GM23338 (cell line): ENCODE measurements at regions not wholly inside any gene's neighbourhood (a gene's known extent, or its start where the extent isn't known, plus 50 kb on each side); places are given as distances from the start of the nearest gene placed in this dataset.

Source experiments
- EZH2phosphoT487 ChIP-seq: fragments of 200-600 bp; sonication (generic); IDR thresholded peaks from one replicate; pipeline ENCODE4 v1.8.1; 2018; ENCODE audit warnings: antibody characterized with exemption; ENCODE audit not compliant: unreplicated experiment
- JUNB ChIP-seq: IDR thresholded peaks from one replicate; pipeline ENCODE4 v1.6.1; 2016; ENCODE audit warnings: antibody characterized with exemption; ENCODE audit not compliant: unreplicated experiment
- TF ChIP-seq, protein P1 (sequence below), 2 experiments: fragments of 200-600 bp in 1 of 2; sonication (generic) in 1 of 2; conservative IDR thresholded peaks; 2 replicates each; pipeline versions ENCODE4 v1.5.1 to v1.6.1; 2016 to 2017; ENCODE audit warnings: antibody characterized with exemption in 2 of 2, low read depth in 2 of 2, mild to moderate bottlenecking in 2 of 2, moderate library complexity in 1 of 2

DNA sequence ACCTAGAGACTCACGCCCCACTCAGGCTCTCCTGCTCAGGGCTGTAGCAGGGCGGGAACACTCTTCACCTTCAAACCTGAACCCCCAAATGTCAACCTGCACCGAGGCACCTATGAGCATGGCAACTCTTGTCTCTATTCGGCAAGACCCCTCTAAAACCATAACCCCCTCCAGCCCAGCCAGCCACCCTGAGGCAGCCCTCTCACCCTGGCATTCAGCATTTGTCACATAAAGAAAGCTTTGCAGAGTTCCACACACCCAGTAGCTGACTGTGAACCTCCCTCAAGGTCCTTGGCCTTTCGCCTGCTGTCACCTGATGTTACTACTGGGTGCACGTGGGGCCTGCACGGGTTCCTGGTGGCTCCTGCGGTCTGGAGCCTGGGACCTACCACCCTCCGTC lies 97.2 kb upstream of the ALKAL2 start:
- TF ChIP-seq JUNB (no peak), EZH2phosphoT487 (no peak)
- TF ChIP-seq, protein P1, sequence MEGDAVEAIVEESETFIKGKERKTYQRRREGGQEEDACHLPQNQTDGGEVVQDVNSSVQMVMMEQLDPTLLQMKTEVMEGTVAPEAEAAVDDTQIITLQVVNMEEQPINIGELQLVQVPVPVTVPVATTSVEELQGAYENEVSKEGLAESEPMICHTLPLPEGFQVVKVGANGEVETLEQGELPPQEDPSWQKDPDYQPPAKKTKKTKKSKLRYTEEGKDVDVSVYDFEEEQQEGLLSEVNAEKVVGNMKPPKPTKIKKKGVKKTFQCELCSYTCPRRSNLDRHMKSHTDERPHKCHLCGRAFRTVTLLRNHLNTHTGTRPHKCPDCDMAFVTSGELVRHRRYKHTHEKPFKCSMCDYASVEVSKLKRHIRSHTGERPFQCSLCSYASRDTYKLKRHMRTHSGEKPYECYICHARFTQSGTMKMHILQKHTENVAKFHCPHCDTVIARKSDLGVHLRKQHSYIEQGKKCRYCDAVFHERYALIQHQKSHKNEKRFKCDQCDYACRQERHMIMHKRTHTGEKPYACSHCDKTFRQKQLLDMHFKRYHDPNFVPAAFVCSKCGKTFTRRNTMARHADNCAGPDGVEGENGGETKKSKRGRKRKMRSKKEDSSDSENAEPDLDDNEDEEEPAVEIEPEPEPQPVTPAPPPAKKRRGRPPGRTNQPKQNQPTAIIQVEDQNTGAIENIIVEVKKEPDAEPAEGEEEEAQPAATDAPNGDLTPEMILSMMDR (conservative IDR thresholded peaks at IDR 0.05; ENCODE audit: low read depth in 2 of 2): no peak
